ENCODE measurements at regions not wholly inside any gene's neighbourhood (a gene's known extent, or its start where the extent isn't known, plus 50 kb on each side); places are given as distances from the start of the nearest gene placed in this dataset.
"Not testable (repeated sequence)": the region's sequence is repeated elsewhere in the genome, so short reads cannot be mapped to it uniquely, and the experiment has no call there.

GRCh38 chr6:27693766-27694546, 218.2 kb downstream of the OR2B2 start:
- TF ChIP-seq POLR2A (IDR thresholded peaks at IDR 0.05) (no peak), CTCF (IDR thresholded peaks at IDR 0.05) (no peak)
- peak overlapping the region in 1 of 2 donors; percentile 44 for H3K4me3 ChIP-seq
- H3K27ac ChIP-seq: no peak overlapping the region
- intact Hi-C loops (cut with DNase I; ENCODE audit: low total_unique reads): no loop called here
- no peaks in the 10 kb centered on the region for H3K36me3 ChIP-seq
- H3K27me3 ChIP-seq: peaks cover 0 to 6% of the 10 kb centered on the region in 2 donors
- no peak for DNase-seq
- H3K4me1 ChIP-seq: no peaks in the 10 kb centered on the region
- H3K9me3 ChIP-seq: no peaks in the 10 kb centered on the region

DNA sequence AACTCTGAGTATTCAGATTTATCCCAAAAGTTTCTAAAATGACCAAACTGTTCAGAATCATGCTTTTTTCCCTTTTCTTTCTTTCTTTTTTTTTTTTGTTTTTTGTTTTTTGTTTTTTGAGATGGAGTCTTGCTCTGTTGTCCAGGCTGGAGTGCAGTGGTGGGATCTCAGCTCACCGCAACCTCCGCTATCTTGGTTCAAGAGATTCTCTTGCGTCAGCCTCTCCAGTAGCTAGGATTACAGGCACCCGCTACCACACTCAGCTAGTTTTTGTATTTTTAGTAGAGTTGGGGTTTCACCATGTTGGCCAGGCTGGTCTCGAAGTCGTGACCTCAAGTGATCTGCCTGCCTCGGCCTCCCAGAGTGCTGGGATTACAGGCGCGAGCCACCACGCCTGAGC, 219.2 kb upstream of the ZNF184 start:
- H3K4me1 ChIP-seq; H3K36me3 ChIP-seq; H3K9me3 ChIP-seq; H3K4me3 ChIP-seq; H3K27ac ChIP-seq; H3K27me3 ChIP-seq; DNase-seq; intact Hi-C loops (cut with DNase I; ENCODE audit: low total_unique reads): not testable (repeated sequence)

- Histone ChIP-seq H3K27ac (peak overlapping the region; percentile 61 to 67), H3K27me3 (no peaks in the 10 kb centered on the region), H3K9me3 (no peaks in the 10 kb centered on the region), H3K36me3 (no peaks in the 10 kb centered on the region), H3K4me3 (peak overlapping the region; percentile 37 to 50), H3K4me1 (no peaks in the 10 kb centered on the region)
- peak; percentile 82 to 83 for DNase-seq
- intact Hi-C loops (cut with DNase I; ENCODE audit: low total_unique reads): no loop called here
- TF ChIP-seq CTCF (IDR thresholded peaks at IDR 0.05) (no peak), POLR2A (IDR thresholded peaks at IDR 0.05) (no peak)
Measured at GRCh38 chr6:27688014-27688586, 215.2 kb upstream of the ZNF184 start.

GRCh38 chr6:27687154-27688013, 214.5 kb upstream of the ZNF184 start:
- Histone ChIP-seq H3K27ac (peak overlapping the region; percentile 61 to 67), H3K9me3 (no peaks in the 10 kb centered on the region), H3K36me3 (no peaks in the 10 kb centered on the region), H3K4me3 (peak overlapping the region; percentile 37 to 50), H3K27me3 (peaks cover 0 to 4% of the 10 kb centered on the region in 2 donors), H3K4me1 (no peaks in the 10 kb centered on the region)
- TF ChIP-seq CTCF (IDR thresholded peaks at IDR 0.05) (peak in 2 of 4 experiments; percentile 44 to 50), POLR2A (IDR thresholded peaks at IDR 0.05) (no peak)
- peak; percentile 43 to 57 for DNase-seq
- intact Hi-C loops (cut with DNase I; ENCODE audit: low total_unique reads): no loop called here

DNA sequence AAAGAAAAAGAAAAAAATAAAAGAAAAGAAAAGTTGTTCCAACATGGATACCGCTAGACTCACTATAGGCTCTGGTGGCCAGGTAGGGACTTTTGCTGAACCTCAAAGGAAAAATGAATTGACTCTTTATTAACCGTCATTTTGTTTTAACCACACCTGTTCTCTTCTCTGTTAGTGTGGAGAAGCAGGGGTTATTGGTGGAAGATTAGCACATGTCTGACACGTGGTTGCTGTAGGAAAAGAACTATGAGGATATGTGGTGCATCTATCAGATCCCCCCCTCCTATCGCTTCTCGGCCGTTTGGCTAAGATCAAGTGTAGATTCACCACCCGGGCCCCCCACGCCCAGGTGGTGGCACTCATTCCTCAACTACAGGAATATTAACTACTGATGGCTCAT, 212.4 kb upstream of the ZNF184 start:
- H3K27me3 ChIP-seq: peaks cover 0 to 25% of the 10 kb centered on the region in 2 donors
- DNase-seq: no peak
- H3K9me3 ChIP-seq: no peaks in the 10 kb centered on the region
- no peak for TF ChIP-seq POLR2A (IDR thresholded peaks at IDR 0.05)
- no peak for TF ChIP-seq CTCF (IDR thresholded peaks at IDR 0.05)
- H3K36me3 ChIP-seq: no peaks in the 10 kb centered on the region
- H3K27ac ChIP-seq: no peak overlapping the region
- no peaks in the 10 kb centered on the region for H3K4me1 ChIP-seq
- no peak overlapping the region for H3K4me3 ChIP-seq
- intact Hi-C loops (cut with DNase I; ENCODE audit: low total_unique reads): no loop called here

Data from uterus (tissue), 3 donors.